Kidney tubule cell (primary cell): ENCODE measurements at regions not wholly inside any gene's neighbourhood (a gene's known extent, or its start where the extent isn't known, plus 50 kb on each side); places are given as distances from the start of the nearest gene placed in this dataset.
"Not testable (repeated sequence)": the region's sequence is repeated elsewhere in the genome, so short reads cannot be mapped to it uniquely, and the experiment has no call there.

Experiments used
- DNase-seq: peaks from one replicate; pipeline ENCODE4 v3.0.0-alpha.2; 2018; ENCODE audit warnings: low spot score

- no peak for DNase-seq
Measured at GRCh38 chr1:81264976-81265375, 535.8 kb upstream of the ADGRL2 start.

- DNase-seq: no peak
Measured at GRCh38 chr1:81259625-81260411, 540.9 kb upstream of the ADGRL2 start.

- DNase-seq: peak; percentile 15
Measured at GRCh38 chr1:81254560-81254959, 546.2 kb upstream of the ADGRL2 start.

GRCh38 chr1:81254068-81254467 is 546.7 kb upstream of the ADGRL2 start:
- DNase-seq: no peak

GRCh38 chr1:81252471-81253151 is 548.1 kb upstream of the ADGRL2 start:
- no peak for DNase-seq

- not testable (repeated sequence) for DNase-seq
Measured at GRCh38 chr1:81250825-81251224, 549.9 kb upstream of the ADGRL2 start.

GRCh38 chr1:81245084-81245715 is 555.5 kb upstream of the ADGRL2 start:
- not testable (repeated sequence) for DNase-seq

GRCh38 chr1:81244612-81245011 is 556.1 kb upstream of the ADGRL2 start:
- not testable (repeated sequence) for DNase-seq

GRCh38 chr1:81242103-81242502 is 558.6 kb upstream of the ADGRL2 start:
- DNase-seq: no peak

GRCh38 chr1:81238129-81238528 is 562.6 kb upstream of the ADGRL2 start:
- DNase-seq: no peak

GRCh38 chr1:81237473-81238089 is 563.2 kb upstream of the ADGRL2 start:
- peak; percentile 70 for DNase-seq

- DNase-seq: no peak
Measured at GRCh38 chr1:81234237-81234636, 566.5 kb upstream of the ADGRL2 start.

- DNase-seq: no peak
Measured at GRCh38 chr1:81233591-81233990, 567.1 kb upstream of the ADGRL2 start.

GRCh38 chr1:81232420-81232819 is 568.3 kb upstream of the ADGRL2 start:
- no peak for DNase-seq

- no peak for DNase-seq
Measured at GRCh38 chr1:81231729-81232038, 569.0 kb upstream of the ADGRL2 start.

- no peak for DNase-seq
Measured at GRCh38 chr1:81230983-81231728, 569.6 kb upstream of the ADGRL2 start.

GRCh38 chr1:81228926-81229325 is 571.8 kb upstream of the ADGRL2 start:
- no peak for DNase-seq

GRCh38 chr1:81226603-81226928 is 574.2 kb upstream of the ADGRL2 start:
- no peak for DNase-seq

GRCh38 chr1:81225789-81226602 is 574.7 kb upstream of the ADGRL2 start:
- no peak for DNase-seq

- no peak for DNase-seq
Measured at GRCh38 chr1:81224222-81224621, 576.5 kb upstream of the ADGRL2 start.

- no peak for DNase-seq
Measured at GRCh38 chr1:81221564-81221963, 579.2 kb upstream of the ADGRL2 start.
